Activated CD8-positive, alpha-beta memory T cell treated with anti-CD3 and anti-CD28 coated beads for 1 hour (primary cell): ENCODE measurements at regions not wholly inside any gene's neighbourhood (a gene's known extent, or its start where the extent isn't known, plus 50 kb on each side); places are given as distances from the start of the nearest gene placed in this dataset.

Source experiments
- DNase-seq, 2 donors: peaks; one replicate each; pipeline ENCODE4 v3.0.0-alpha.2; 2020; ENCODE audit warnings: low read depth in 1 of 2; ENCODE audit errors: extremely low read depth in 1 of 2

- DNase-seq = no peak
These were observed 332.2 kb upstream of the PLXNA2 start for GRCh38 chr1:208576425-208576824.

DNA sequence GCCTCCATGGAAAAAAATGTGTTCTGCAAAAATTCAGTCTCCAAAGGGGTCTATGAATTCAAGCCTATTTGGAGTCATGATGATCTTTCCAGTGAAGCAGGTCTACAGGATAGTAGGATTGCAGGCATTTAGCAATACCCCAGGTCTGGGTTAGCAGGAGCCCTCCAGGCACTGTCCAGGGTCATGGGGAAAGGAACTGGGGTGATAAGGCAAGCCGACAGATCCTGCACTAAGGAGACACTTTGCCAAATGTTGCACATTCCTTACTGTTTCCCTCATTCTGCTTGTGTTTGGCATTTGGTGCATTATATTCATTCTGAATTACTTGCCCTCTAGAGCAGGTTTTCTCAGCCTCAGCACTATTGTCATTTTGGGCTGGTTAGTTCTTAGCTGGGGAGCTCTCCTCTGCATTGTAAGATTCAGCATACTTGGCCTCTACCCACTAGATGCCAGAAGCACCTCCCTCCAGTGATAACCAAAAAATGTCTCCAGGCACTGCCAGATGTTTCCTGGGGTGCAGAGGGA is 333.3 kb upstream of the PLXNA2 start:
- DNase-seq = no peak

- no peak for DNase-seq
These were observed 337.0 kb upstream of the PLXNA2 start for GRCh38 chr1:208581209-208581608.

DNA sequence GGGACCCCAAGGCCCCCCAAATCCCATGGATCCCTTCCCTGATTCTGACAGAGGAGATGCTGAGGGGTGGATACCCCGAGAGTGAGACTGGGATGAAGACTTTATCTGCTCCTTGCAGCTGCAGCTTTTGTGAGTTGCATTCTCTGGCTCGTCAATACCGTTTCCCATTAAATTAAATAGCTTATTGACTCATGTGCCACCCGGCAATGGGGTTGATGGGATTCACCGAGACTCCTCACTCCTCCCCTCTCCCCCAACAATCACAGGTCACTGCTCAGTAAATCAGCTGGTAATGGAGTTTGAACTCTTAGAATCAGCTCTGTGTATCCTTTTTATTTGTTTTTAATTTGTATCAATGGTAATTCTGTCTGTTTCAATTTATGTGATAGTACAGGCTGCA is 337.5 kb upstream of the PLXNA2 start:
- DNase-seq = no peak

- no peak for DNase-seq
These were observed 340.1 kb upstream of the PLXNA2 start for GRCh38 chr1:208584167-208584755.

DNA sequence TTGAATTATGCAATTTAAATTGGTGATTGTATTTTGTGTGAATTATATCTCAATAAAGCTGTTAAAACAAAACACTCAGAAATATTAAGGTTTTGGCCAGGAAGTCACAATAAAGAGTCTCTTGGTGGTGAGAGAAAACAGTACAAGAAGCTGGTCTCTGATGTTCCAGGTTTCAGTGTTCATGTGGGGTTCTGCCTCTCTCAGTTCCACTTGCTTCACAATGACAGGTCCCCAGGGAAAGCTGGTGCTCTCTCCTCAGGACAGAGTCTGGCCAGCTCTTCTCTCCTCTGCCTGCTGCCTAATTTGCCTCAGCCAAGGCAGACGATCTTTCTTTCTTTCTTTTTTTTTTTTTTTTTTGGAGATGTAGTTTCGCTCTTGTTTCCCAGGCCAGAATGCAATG is 342.9 kb upstream of the PLXNA2 start:
- DNase-seq = no peak

DNA sequence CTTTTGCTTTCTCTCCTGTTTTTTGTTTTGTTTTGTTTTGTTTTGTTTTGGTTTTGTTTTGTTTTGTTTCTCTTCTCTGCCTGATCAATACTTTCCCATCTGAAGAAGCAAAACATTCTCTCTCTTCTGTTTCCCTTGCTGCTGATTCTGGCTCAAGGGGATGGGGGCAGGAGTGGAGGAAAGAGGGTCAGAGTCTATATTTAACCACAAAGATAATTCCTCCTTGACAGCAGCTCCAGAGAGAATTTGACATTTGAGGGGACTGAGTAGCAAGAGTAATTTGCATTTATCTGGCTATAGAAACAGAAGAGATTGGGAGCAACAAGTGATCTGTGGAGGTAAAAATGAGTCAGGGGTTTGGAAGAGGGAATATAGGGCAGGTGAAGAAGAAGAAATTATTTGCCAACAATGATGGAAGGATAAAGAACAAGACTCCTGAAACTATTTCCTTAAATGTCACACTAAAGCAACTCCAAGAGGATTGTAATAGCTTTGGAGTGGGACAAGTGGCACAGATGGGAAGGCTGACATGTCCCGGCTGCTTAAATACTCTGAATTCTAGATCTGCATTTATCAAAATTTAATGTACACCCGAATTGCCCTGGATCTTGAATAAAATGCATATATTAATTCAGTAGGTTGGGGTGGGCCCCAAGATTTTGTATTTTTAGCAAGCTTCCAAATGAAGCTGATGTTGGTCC is 349.3 kb upstream of the PLXNA2 start:
- DNase-seq = no peak

GRCh38 chr1:208595236-208595635 is 351.1 kb upstream of the PLXNA2 start:
- no peak for DNase-seq

DNA sequence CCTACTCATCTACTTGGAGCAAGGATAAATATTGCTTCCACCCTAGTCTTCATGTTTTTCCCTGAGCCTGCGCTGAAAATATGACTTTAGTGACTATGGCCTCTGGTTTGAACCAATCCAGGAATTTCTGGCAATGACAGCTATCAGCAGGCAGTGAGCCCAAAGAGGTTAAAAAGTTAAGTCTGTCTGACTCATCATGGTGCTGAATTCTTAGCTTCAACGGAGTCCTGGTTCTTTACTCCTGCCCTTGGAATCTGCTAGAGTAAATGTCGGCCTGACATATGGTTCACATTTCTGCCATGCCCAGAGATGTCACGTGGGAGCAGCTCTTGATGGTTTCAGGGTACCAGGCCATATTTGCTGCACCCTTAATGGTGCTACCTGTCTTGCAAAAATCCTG is 351.6 kb upstream of the PLXNA2 start:
- DNase-seq = no peak

- DNase-seq = no peak
These were observed 353.4 kb upstream of the PLXNA2 start for GRCh38 chr1:208597571-208597970.

- DNase-seq = no peak
These were observed 353.8 kb upstream of the PLXNA2 start for GRCh38 chr1:208598021-208598420.

DNA sequence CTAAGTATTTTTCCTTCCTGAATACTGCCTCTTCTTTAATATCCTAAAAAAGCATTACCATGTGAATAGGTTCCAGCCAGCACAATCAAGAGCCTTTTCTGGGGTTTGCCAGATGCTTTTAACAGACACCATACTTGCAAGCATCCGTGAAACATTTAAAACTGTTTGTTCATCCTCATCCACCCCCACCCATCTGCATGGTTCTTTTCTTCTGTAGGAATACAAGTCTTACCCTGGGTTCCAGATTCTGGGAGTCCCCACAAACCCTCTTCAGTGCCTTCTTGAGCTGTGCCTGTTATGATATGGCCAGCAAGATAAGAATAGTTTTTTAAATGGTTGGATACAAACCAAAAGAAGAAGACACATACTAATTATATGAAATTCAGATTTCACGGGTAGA is 354.9 kb upstream of the PLXNA2 start:
- DNase-seq = no peak

- no peak for DNase-seq
These were observed 356.4 kb upstream of the PLXNA2 start for GRCh38 chr1:208600456-208601190.

GRCh38 chr1:208601561-208601960 is 357.4 kb upstream of the PLXNA2 start:
- no peak for DNase-seq

GRCh38 chr1:208603721-208604120 is 359.5 kb upstream of the PLXNA2 start:
- DNase-seq = no peak

DNA sequence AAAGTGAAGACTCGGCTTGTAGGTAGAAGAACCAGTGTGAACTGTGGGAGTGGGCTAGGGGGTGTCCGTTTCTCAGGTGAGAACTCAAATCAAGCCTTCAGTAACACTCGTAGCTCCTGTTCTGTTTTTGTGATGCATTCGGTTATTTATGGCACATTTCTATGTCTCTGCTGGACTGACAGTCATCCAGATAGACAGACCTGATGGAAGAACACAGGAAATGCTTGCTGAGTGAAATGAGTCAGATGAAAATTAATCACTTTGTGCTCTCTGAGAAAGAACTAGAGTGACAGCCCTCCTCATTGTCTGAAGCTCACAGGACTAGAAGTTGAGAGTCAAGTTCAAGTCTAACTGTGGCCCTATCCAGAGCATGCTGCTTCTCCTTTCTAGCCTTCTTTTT is 360.1 kb upstream of the PLXNA2 start:
- no peak for DNase-seq

GRCh38 chr1:208606959-208607358 is 362.8 kb upstream of the PLXNA2 start:
- no peak for DNase-seq

GRCh38 chr1:208607616-208608015 is 363.4 kb upstream of the PLXNA2 start:
- no peak for DNase-seq

GRCh38 chr1:208614610-208615009 is 370.4 kb upstream of the PLXNA2 start:
- no peak for DNase-seq

GRCh38 chr1:208615371-208615770 is 371.2 kb upstream of the PLXNA2 start:
- DNase-seq = no peak

DNA sequence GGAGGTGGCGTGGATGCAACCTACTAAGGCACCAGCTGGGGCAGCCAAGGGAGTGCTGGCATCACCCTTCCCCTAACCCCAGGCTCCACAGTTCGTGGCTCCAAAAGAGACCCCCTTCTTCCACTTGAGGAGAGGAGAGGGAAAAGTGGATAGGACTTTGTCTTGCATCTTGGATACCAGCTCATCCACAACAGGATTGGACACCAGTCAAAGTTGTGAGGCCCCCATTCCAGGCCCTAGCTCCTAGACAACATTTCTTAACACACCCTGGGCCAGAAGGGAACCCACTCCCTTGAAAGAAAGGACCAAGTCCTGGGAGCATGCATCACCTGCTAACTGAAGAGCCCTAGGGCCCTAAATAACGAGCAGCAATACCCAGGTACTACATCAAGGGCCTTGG is 372.6 kb upstream of the PLXNA2 start:
- DNase-seq = no peak
